Lower leg skin (tissue), 4 donors: ENCODE measurements at regions not wholly inside any gene's neighbourhood (a gene's known extent, or its start where the extent isn't known, plus 50 kb on each side); places are given as distances from the start of the nearest gene placed in this dataset.

Experiments used
- DNase-seq, 2 donors: peaks; one replicate each; pipeline ENCODE4 v3.0.0-alpha.2; 2019; ENCODE audit warnings: low spot score in 2 of 2
- H3K4me3 ChIP-seq: fragments of 200-600 bp; sonication (generic); 2 replicates; pipeline ENCODE4 v1.5.1; 2017; ENCODE audit warnings: mild to moderate bottlenecking, low read depth; ENCODE audit not compliant: poor library complexity, severe bottlenecking
- POLR2A ChIP-seq, 2 donors: fragments of 450-650 bp; IDR thresholded peaks; one replicate each; pipeline ENCODE4 v1.6.1; 2016 to 2017; ENCODE audit warnings: antibody characterized with exemption in 2 of 2, mild to moderate bottlenecking in 1 of 2, moderate library complexity in 1 of 2
- WGBS, 2 donors: methylation state at CpG; one replicate each; pipeline ENCODE4 v1.1.5; 2018; 5-methylcytosine and 5-hydroxymethylcytosine counted together
- intact Hi-C: fragments of 100-400 bp; cut with DNase I; formaldehyde crosslinking; loops from one replicate; pipeline ENCODE4 v1.15.0; 2023; ENCODE audit warnings: low total_unique reads
- TF ChIP-seq, protein P1 (sequence below), 3 donors: fragments of 450-650 bp; IDR thresholded peaks; one replicate each; pipeline ENCODE4 v1.5.1; 2016; ENCODE audit warnings: antibody characterized with exemption in 3 of 3, mild to moderate bottlenecking in 3 of 3, moderate library complexity in 2 of 3

- H3K4me3 ChIP-seq, result no peak overlapping the region
- TF ChIP-seq, protein P1, sequence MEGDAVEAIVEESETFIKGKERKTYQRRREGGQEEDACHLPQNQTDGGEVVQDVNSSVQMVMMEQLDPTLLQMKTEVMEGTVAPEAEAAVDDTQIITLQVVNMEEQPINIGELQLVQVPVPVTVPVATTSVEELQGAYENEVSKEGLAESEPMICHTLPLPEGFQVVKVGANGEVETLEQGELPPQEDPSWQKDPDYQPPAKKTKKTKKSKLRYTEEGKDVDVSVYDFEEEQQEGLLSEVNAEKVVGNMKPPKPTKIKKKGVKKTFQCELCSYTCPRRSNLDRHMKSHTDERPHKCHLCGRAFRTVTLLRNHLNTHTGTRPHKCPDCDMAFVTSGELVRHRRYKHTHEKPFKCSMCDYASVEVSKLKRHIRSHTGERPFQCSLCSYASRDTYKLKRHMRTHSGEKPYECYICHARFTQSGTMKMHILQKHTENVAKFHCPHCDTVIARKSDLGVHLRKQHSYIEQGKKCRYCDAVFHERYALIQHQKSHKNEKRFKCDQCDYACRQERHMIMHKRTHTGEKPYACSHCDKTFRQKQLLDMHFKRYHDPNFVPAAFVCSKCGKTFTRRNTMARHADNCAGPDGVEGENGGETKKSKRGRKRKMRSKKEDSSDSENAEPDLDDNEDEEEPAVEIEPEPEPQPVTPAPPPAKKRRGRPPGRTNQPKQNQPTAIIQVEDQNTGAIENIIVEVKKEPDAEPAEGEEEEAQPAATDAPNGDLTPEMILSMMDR (IDR thresholded peaks at IDR 0.05), result no peak
- no peak for TF ChIP-seq POLR2A (IDR thresholded peaks at IDR 0.05)
- intact Hi-C loops, result no loop called here
- DNase-seq, result no peak
- WGBS, 2 donors, result 75 to 87% methylated on average over 4 of the region's 4 CpGs
These were observed 328.1 kb downstream of the CASP12 start for GRCh38 chr11:104570078-104570701.

DNA sequence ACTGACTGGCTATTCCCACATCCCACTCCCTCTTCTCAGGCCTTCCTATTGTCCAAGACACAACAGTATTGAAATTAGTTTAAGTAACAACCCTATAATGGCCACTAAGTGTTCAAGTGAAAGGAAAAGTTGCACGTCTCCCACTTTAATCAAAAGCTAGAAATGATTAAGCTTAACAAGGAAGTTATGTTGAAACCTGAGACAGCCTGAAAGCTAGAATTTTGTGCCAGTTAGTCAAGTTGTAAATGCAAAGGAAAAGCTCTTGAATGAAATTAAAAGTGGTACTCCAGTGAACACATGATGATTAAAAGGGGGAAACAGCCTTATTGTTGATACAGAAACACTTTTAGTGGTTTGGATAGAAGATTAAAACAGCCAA lies 332.7 kb downstream of the CASP12 start:
- intact Hi-C loops, result no loop called here
- 81 to 88% methylated on average over 1 of the region's 1 CpG for WGBS, 2 donors
- DNase-seq, result no peak
- no peak for TF ChIP-seq POLR2A (IDR thresholded peaks at IDR 0.05)
- TF ChIP-seq, protein P1 (IDR thresholded peaks at IDR 0.05), result no peak
- H3K4me3 ChIP-seq, result no peak overlapping the region

DNA sequence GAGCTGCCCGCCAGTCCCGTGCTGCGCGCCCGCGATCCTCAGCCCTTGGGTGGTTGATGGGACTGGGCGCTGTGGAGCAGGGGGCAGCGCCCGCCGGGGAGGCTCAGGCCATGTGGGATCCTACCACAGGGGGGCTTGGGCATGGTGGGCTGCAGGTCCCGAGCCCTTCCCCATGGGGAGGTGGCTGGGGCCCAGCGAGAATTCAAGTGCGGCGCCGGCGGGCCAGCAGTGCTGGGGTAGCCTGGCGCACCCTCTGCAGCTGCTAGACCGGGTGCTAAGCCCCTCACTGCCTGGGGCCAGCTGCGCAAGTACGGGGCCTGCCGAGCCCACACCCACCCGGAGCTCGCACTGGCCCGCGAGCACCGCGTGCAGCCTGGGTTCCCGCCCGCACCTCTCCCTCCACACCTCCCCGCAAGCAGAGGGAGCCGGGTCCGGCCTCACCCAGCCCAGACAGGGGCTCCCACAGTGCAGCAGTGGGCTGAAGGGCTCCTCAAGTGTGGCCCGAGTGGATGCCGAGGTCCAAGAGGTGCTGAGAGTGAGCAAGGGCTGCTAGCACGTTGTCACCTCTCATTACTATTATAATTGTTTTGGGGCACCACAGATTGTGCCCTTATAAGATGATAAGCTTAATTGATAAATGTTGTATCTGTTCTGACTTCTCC lies 333.2 kb downstream of the CASP12 start:
- WGBS, 2 donors, result 96 to 98% methylated on average over 19 to 28 of the region's 35 CpGs
- no peak for DNase-seq
- intact Hi-C loops, result no loop called here
- no peak overlapping the region for H3K4me3 ChIP-seq
- TF ChIP-seq POLR2A (IDR thresholded peaks at IDR 0.05), result no peak
- TF ChIP-seq, protein P1 (IDR thresholded peaks at IDR 0.05), result no peak

GRCh38 chr11:104556606-104557301 lies 341.5 kb downstream of the CASP12 start:
- intact Hi-C loops, result no loop called here
- no peak for TF ChIP-seq POLR2A (IDR thresholded peaks at IDR 0.05)
- TF ChIP-seq, protein P1 (IDR thresholded peaks at IDR 0.05), result no peak
- WGBS, 2 donors, result 79 to 80% methylated on average over 4 of the region's 4 CpGs
- DNase-seq, result no peak
- H3K4me3 ChIP-seq, result no peak overlapping the region

GRCh38 chr11:104549019-104549418 lies 349.2 kb downstream of the CASP12 start:
- TF ChIP-seq POLR2A (IDR thresholded peaks at IDR 0.05), result no peak
- TF ChIP-seq, protein P1 (IDR thresholded peaks at IDR 0.05), result no peak
- 76 to 84% methylated on average over 1 of the region's 1 CpG for WGBS, 2 donors
- no peak overlapping the region for H3K4me3 ChIP-seq
- no peak for DNase-seq
- intact Hi-C loops, result no loop called here
